Fibroblast of the conjunctiva (primary cell): ENCODE measurements at regions not wholly inside any gene's neighbourhood (a gene's known extent, or its start where the extent isn't known, plus 50 kb on each side); places are given as distances from the start of the nearest gene placed in this dataset.
"Not testable (repeated sequence)": the region's sequence is repeated elsewhere in the genome, so short reads cannot be mapped to it uniquely, and the experiment has no call there.

Experiments
- DNase-seq: peaks from one replicate; pipeline ENCODE4 v3.0.0-alpha.2; 2010; ENCODE audit warnings: low read depth

GRCh38 chrX:3550871-3551270, 162.6 kb downstream of the PRKX start:
- DNase-seq: no peak

- DNase-seq: no peak
Observed at GRCh38 chrX:3550160-3550751, 163.2 kb downstream of the PRKX start.

GRCh38 chrX:3549411-3549911, 164.0 kb downstream of the PRKX start:
- DNase-seq: no peak

- peak; percentile 68 for DNase-seq
Observed at GRCh38 chrX:3548765-3549391, 164.6 kb downstream of the PRKX start.

GRCh38 chrX:3545901-3546300, 167.5 kb downstream of the PRKX start:
- DNase-seq: no peak

GRCh38 chrX:3541336-3541735, 172.1 kb downstream of the PRKX start:
- no peak for DNase-seq

- DNase-seq: no peak
Observed at GRCh38 chrX:3540105-3540504, 173.3 kb downstream of the PRKX start.

- DNase-seq: no peak
Observed at GRCh38 chrX:3532581-3533085, 180.8 kb downstream of the PRKX start.

- DNase-seq: not testable (repeated sequence)
Observed at GRCh38 chrX:3531435-3531834, 182.0 kb downstream of the PRKX start.

GRCh38 chrX:3529466-3530010, 183.1 kb upstream of the MXRA5 start:
- DNase-seq: no peak

GRCh38 chrX:3527811-3528210, 181.4 kb upstream of the MXRA5 start:
- no peak for DNase-seq

GRCh38 chrX:3527166-3527565, 180.7 kb upstream of the MXRA5 start:
- no peak for DNase-seq

GRCh38 chrX:3526731-3527130, 180.3 kb upstream of the MXRA5 start:
- no peak for DNase-seq

- no peak for DNase-seq
Observed at GRCh38 chrX:3526071-3526470, 179.6 kb upstream of the MXRA5 start.

GRCh38 chrX:3522101-3522650, 175.7 kb upstream of the MXRA5 start:
- DNase-seq: peak; percentile 63

- DNase-seq: peak; percentile 50
Observed at GRCh38 chrX:3521396-3521795, 174.9 kb upstream of the MXRA5 start.

GRCh38 chrX:3520982-3521381, 174.5 kb upstream of the MXRA5 start:
- no peak for DNase-seq

GRCh38 chrX:3520458-3520857, 174.0 kb upstream of the MXRA5 start:
- DNase-seq: no peak

GRCh38 chrX:3519384-3519783, 172.9 kb upstream of the MXRA5 start:
- DNase-seq: not testable (repeated sequence)

GRCh38 chrX:3518870-3519269, 172.4 kb upstream of the MXRA5 start:
- DNase-seq: peak; percentile 86

GRCh38 chrX:3516051-3516541, 169.6 kb upstream of the MXRA5 start:
- peak; percentile 52 for DNase-seq

GRCh38 chrX:3514996-3515395, 168.5 kb upstream of the MXRA5 start:
- DNase-seq: peak; percentile 28

- DNase-seq: not testable (repeated sequence)
Observed at GRCh38 chrX:3512150-3512549, 165.7 kb upstream of the MXRA5 start.
